Astrocyte (in vitro differentiated cells and primary cell): ENCODE measurements at regions not wholly inside any gene's neighbourhood (a gene's known extent, or its start where the extent isn't known, plus 50 kb on each side); places are given as distances from the start of the nearest gene placed in this dataset.

Experiments
- CTCF ChIP-seq: IDR thresholded peaks from 2 replicates; pipeline ENCODE4 v1.5.1; 2011; ENCODE audit warnings: low read depth, mild to moderate bottlenecking, inconsistent platforms, low read length, moderate library complexity; ENCODE audit not compliant: insufficient read depth
- EZH2 ChIP-seq: IDR thresholded peaks from 2 replicates; pipeline ENCODE4 v1.6.1; 2012; ENCODE audit warnings: mild to moderate bottlenecking, low read length, inconsistent platforms; ENCODE audit not compliant: insufficient read depth

- TF ChIP-seq CTCF (no peak), EZH2 (no peak)
Measured at GRCh38 chr13:34276764-34277163, 458.8 kb downstream of the RFC3 start.
